MM.1S (cell line): ENCODE measurements at regions not wholly inside any gene's neighbourhood (a gene's known extent, or its start where the extent isn't known, plus 50 kb on each side); places are given as distances from the start of the nearest gene placed in this dataset.

ENCODE experiments used
- DNase-seq: peaks from one replicate; pipeline ENCODE4 v3.0.0-alpha.2; 2015
- H2AFZ ChIP-seq: fragments of 300-600 bp; sonication (generic); 2 replicates; pipeline ENCODE4 v1.6.0; 2016; ENCODE audit warnings: antibody characterized with exemption, low read length
- H3F3A ChIP-seq: fragments of 300-600 bp; sonication (generic); 2 replicates; pipeline ENCODE4 v1.6.1; 2016; ENCODE audit warnings: mild to moderate bottlenecking, antibody characterized with exemption, low read length, moderate library complexity, mixed read lengths; ENCODE audit not compliant: insufficient read depth
- H3K27ac ChIP-seq: fragments of 300-600 bp; sonication (generic); 2 replicates; pipeline ENCODE4 v1.5.1; 2016; ENCODE audit warnings: mild to moderate bottlenecking, low read length
- H3K27me3 ChIP-seq: fragments of 300-600 bp; sonication (generic); replicated peaks from 2 replicates; pipeline ENCODE4 v1.6.0; 2016; ENCODE audit warnings: low read length; ENCODE audit not compliant: insufficient read depth
- H3K36me3 ChIP-seq: fragments of 300-600 bp; sonication (generic); replicated peaks from 2 replicates; pipeline ENCODE4 v1.6.1; 2016; ENCODE audit warnings: mild to moderate bottlenecking, low read length, mixed read lengths; ENCODE audit not compliant: insufficient read depth
- H3K4me1 ChIP-seq: fragments of 300-600 bp; sonication (generic); 2 replicates; pipeline ENCODE4 v1.6.1; 2016; ENCODE audit warnings: low read length, mixed read lengths
- H3K4me2 ChIP-seq: fragments of 300-600 bp; sonication (generic); 2 replicates; pipeline ENCODE4 v1.6.0; 2016; ENCODE audit warnings: low read depth, low read length
- H3K4me3 ChIP-seq: fragments of 300-600 bp; sonication (generic); 2 replicates; pipeline ENCODE4 v1.5.1; 2016; ENCODE audit warnings: low read length, mixed read lengths
- H3K79me2 ChIP-seq: fragments of 300-600 bp; sonication (generic); 2 replicates; pipeline ENCODE4 v1.6.1; 2016; ENCODE audit warnings: mixed run types, low read length, mixed read lengths
- H3K9ac ChIP-seq: fragments of 300-600 bp; sonication (generic); 2 replicates; pipeline ENCODE4 v1.6.1; 2016; ENCODE audit warnings: low read length, mixed read lengths
- H3K9me2 ChIP-seq: fragments of 300-600 bp; sonication (generic); replicated peaks from 2 replicates; pipeline ENCODE4 v1.6.1; 2016; ENCODE audit warnings: mild to moderate bottlenecking, low read length, mixed read lengths; ENCODE audit not compliant: insufficient read depth
- H3K9me3 ChIP-seq: fragments of 300-600 bp; sonication (generic); replicated peaks from 2 replicates; pipeline ENCODE4 v1.6.1; 2016; ENCODE audit warnings: mild to moderate bottlenecking, low read length, mixed read lengths; ENCODE audit not compliant: insufficient read depth
- H4K20me1 ChIP-seq: fragments of 300-600 bp; sonication (generic); 2 replicates; pipeline ENCODE4 v1.6.1; 2016; ENCODE audit warnings: mild to moderate bottlenecking, low read length, moderate library complexity, mixed read lengths; ENCODE audit not compliant: insufficient read depth
- CTCF ChIP-seq: fragments of 300-600 bp; sonication (generic); IDR thresholded peaks from 2 replicates; pipeline ENCODE4 v1.5.1; 2016; ENCODE audit warnings: antibody characterized with exemption, low read length, mixed read lengths
- EZH2 ChIP-seq: fragments of 300-600 bp; sonication (generic); optimal IDR thresholded peaks from 2 replicates; pipeline ENCODE3; 2017; ENCODE audit warnings: low read depth, mild to moderate bottlenecking, antibody characterized with exemption, low read length, mixed read lengths
- EZH2phosphoT487 ChIP-seq: fragments of 300-600 bp; sonication (generic); IDR thresholded peaks from 2 replicates; pipeline ENCODE4 v1.6.1; 2018; ENCODE audit warnings: antibody characterized with exemption, low read length

- Histone ChIP-seq H3K79me2 (no peaks in the 10 kb centered on the region), H3K4me2 (no peak overlapping the region), H3K27ac (no peak overlapping the region), H3K27me3 (no peaks in the 10 kb centered on the region), H3K9me3 (no peaks in the 10 kb centered on the region), H3K36me3 (no peaks in the 10 kb centered on the region), H3K9me2 (no peaks in the 10 kb centered on the region), H3F3A (no peaks in the 10 kb centered on the region), H3K4me3 (no peak overlapping the region), H3K4me1 (no peaks in the 10 kb centered on the region), H4K20me1 (no peaks in the 10 kb centered on the region), H3K9ac (no peak overlapping the region), H2AFZ (no peak overlapping the region)
- TF ChIP-seq CTCF (peak; percentile 8; the same call in 1 of the 2 replicates), EZH2phosphoT487 (no peak)
- DNase-seq: no peak
Observed at GRCh38 chr1:83583351-83584014, 415.4 kb downstream of the TTLL7 start.

- no peak overlapping the region for H3K4me2 ChIP-seq
- H3K27ac ChIP-seq: no peak overlapping the region
- H3K9me2 ChIP-seq: no peaks in the 10 kb centered on the region
- no peaks in the 10 kb centered on the region for H3K79me2 ChIP-seq
- no peaks in the 10 kb centered on the region for H3K4me1 ChIP-seq
- no peak overlapping the region for H3K4me3 ChIP-seq
- H3K9me3 ChIP-seq: no peaks in the 10 kb centered on the region
- no peak overlapping the region for H2AFZ ChIP-seq
- no peaks in the 10 kb centered on the region for H3K27me3 ChIP-seq
- no peaks in the 10 kb centered on the region for H3K36me3 ChIP-seq
- no peak for TF ChIP-seq EZH2phosphoT487
- TF ChIP-seq CTCF: no peak
- no peak for TF ChIP-seq EZH2
- no peak for DNase-seq
- H3F3A ChIP-seq: no peaks in the 10 kb centered on the region
- H4K20me1 ChIP-seq: no peaks in the 10 kb centered on the region
- H3K9ac ChIP-seq: no peak overlapping the region
Observed at GRCh38 chr1:83581747-83582146, 417.2 kb downstream of the TTLL7 start.

GRCh38 chr1:83574791-83575190 lies 424.1 kb downstream of the TTLL7 start:
- no peaks in the 10 kb centered on the region for H3K9me2 ChIP-seq
- no peak overlapping the region for H2AFZ ChIP-seq
- H3K4me3 ChIP-seq: no peak overlapping the region
- no peaks in the 10 kb centered on the region for H4K20me1 ChIP-seq
- H3F3A ChIP-seq: no peaks in the 10 kb centered on the region
- TF ChIP-seq EZH2phosphoT487: no peak
- no peak for TF ChIP-seq EZH2
- no peak for TF ChIP-seq CTCF
- H3K4me1 ChIP-seq: no peaks in the 10 kb centered on the region
- H3K27me3 ChIP-seq: no peaks in the 10 kb centered on the region
- H3K36me3 ChIP-seq: no peaks in the 10 kb centered on the region
- H3K9me3 ChIP-seq: no peaks in the 10 kb centered on the region
- H3K79me2 ChIP-seq: no peaks in the 10 kb centered on the region
- H3K4me2 ChIP-seq: no peak overlapping the region
- H3K9ac ChIP-seq: no peak overlapping the region
- no peak overlapping the region for H3K27ac ChIP-seq
- peak; percentile 15 for DNase-seq
